22Rv1 (cell line): ENCODE measurements at regions not wholly inside any gene's neighbourhood (a gene's known extent, or its start where the extent isn't known, plus 50 kb on each side); places are given as distances from the start of the nearest gene placed in this dataset.

Experiments
- CTCF ChIP-seq: fragments of 450-650 bp; IDR thresholded peaks from 2 replicates; pipeline ENCODE4 v1.5.1; 2017; ENCODE audit warnings: mild to moderate bottlenecking
- ZFX ChIP-seq: fragments of 450-650 bp; IDR thresholded peaks from 2 replicates; pipeline ENCODE4 v1.6.1; 2017; ENCODE audit warnings: antibody characterized with exemption, borderline replicate concordance

DNA sequence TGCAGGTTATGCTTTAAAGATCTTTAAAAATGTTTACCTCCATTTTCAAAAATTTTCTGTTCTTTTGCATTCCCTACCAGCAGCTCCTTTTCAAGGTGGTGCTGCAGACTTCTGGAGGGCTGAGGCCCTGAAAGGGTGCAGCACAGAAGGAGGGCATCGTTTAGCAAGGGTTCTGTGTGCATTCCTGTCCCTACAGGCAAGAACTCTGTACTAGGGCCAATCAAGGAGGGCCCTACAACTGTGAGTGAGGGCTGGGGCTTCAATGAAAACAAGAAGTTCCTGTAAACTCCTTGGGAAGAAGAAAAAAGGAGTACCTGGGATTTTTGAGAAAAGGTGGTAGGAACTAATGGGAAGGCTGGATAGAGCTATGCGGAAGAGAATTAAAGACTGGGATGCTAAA, 50.7 kb upstream of the CSRP2 start:
- TF ChIP-seq CTCF = no peak
- TF ChIP-seq ZFX = no peak
